Tibial nerve (tissue), 3 donors: ENCODE measurements at regions not wholly inside any gene's neighbourhood (a gene's known extent, or its start where the extent isn't known, plus 50 kb on each side); places are given as distances from the start of the nearest gene placed in this dataset.

Experiments
- CTCF ChIP-seq, 5 experiments: fragments of 200-600 bp in 3 of 5; fragments of 450-650 bp in 2 of 5; sonication (generic) in 3 of 5; IDR thresholded peaks; one replicate each; pipeline ENCODE4 v1.5.1; 2016 to 2019; ENCODE audit warnings: antibody characterized with exemption in 5 of 5, mild to moderate bottlenecking in 3 of 5, moderate library complexity in 2 of 5
- POLR2A ChIP-seq, 2 donors: fragments of 450-650 bp; IDR thresholded peaks; one replicate each; pipeline ENCODE4 v1.6.1; 2017; ENCODE audit warnings: antibody characterized with exemption in 2 of 2, mild to moderate bottlenecking in 2 of 2, moderate library complexity in 2 of 2

GRCh38 chr5:4129523-4129922, 533.9 kb downstream of the IRX1 start:
- TF ChIP-seq POLR2A (IDR thresholded peaks at IDR 0.05) = no peak
- TF ChIP-seq CTCF (IDR thresholded peaks at IDR 0.05) = no peak
